Large intestine (tissue), 3 donors: ENCODE measurements at regions not wholly inside any gene's neighbourhood (a gene's known extent, or its start where the extent isn't known, plus 50 kb on each side); places are given as distances from the start of the nearest gene placed in this dataset.

ENCODE experiments used
- DNase-seq, 2 donors: peaks; one replicate each; pipeline versions ENCODE4 v3.0.0 to v3.0.0-alpha.2; 2013
- H3K27ac ChIP-seq: one replicate; pipeline ENCODE4 v1.5.1; 2013; ENCODE audit warnings: low read length
- H3K27me3 ChIP-seq: 2 replicates; pipeline ENCODE4 v1.6.1; 2013; ENCODE audit warnings: low read length; ENCODE audit not compliant: control insufficient read depth, insufficient read depth
- H3K36me3 ChIP-seq: 2 replicates; pipeline ENCODE4 v1.6.1; 2013; ENCODE audit warnings: low read length; ENCODE audit not compliant: control insufficient read depth, insufficient read depth
- H3K4me1 ChIP-seq: one replicate; pipeline ENCODE4 v1.6.1; 2013; ENCODE audit warnings: low read length; ENCODE audit not compliant: control insufficient read depth, insufficient read depth
- H3K4me3 ChIP-seq: one replicate; pipeline ENCODE4 v1.5.1; 2013; ENCODE audit warnings: low read length
- H3K9me3 ChIP-seq: one replicate; pipeline ENCODE4 v1.6.1; 2013; ENCODE audit warnings: mild to moderate bottlenecking, low read depth, low read length, moderate library complexity; ENCODE audit not compliant: control insufficient read depth
- WGBS: methylation state at CpG from one replicate; pipeline ENCODE4 v1.1.5; 2013; ENCODE audit warnings: low lambda C conversion rate; ENCODE audit not compliant: insufficient coverage; 5-methylcytosine and 5-hydroxymethylcytosine counted together

- no peak overlapping the region for H3K4me3 ChIP-seq
- H3K27me3 ChIP-seq = no peaks in the 10 kb centered on the region
- WGBS = 75% methylated on average over 1 of the region's 2 CpGs
- no peaks in the 10 kb centered on the region for H3K36me3 ChIP-seq
- H3K4me1 ChIP-seq = no peaks in the 10 kb centered on the region
- H3K9me3 ChIP-seq = no peaks in the 10 kb centered on the region
- no peak overlapping the region for H3K27ac ChIP-seq
- no peak for DNase-seq
Measured at GRCh38 chr4:126037231-126037630, 722.5 kb downstream of the FAT4 start.

- DNase-seq = no peak
- no peaks in the 10 kb centered on the region for H3K4me1 ChIP-seq
- no peaks in the 10 kb centered on the region for H3K36me3 ChIP-seq
- H3K9me3 ChIP-seq = no peaks in the 10 kb centered on the region
- WGBS = 40% methylated on average over 1 of the region's 2 CpGs
- no peak overlapping the region for H3K4me3 ChIP-seq
- H3K27me3 ChIP-seq = no peaks in the 10 kb centered on the region
- H3K27ac ChIP-seq = no peak overlapping the region
Measured at GRCh38 chr4:126038502-126039144, 723.9 kb downstream of the FAT4 start.

GRCh38 chr4:126046081-126046614 lies 731.4 kb downstream of the FAT4 start:
- Histone ChIP-seq H3K9me3 (no peaks in the 10 kb centered on the region), H3K27ac (no peak overlapping the region), H3K4me1 (no peaks in the 10 kb centered on the region), H3K27me3 (no peaks in the 10 kb centered on the region), H3K36me3 (no peaks in the 10 kb centered on the region), H3K4me3 (no peak overlapping the region)
- no peak for DNase-seq
- WGBS = no CpG with 5 or more reads among the region's 2 CpGs

DNA sequence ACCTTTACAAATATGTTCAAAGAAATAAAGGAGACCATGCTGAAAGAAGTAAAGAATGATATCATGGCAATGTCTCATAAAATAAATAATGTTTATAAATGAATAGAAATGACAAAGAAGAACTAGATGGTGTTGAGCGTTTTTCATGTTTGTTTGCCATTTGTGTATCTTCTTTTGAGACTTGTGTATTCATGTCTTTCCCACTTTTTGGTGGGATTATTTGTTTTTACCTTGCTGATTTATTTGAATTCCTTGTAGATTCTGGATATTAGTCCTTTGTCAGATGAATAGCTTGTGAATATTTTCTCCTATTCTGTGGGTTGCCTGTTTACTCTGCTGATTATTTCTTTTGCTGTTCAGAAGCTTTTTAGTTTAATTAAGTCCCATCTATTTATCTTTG lies 732.4 kb downstream of the FAT4 start:
- H3K27ac ChIP-seq = no peak overlapping the region
- no peaks in the 10 kb centered on the region for H3K36me3 ChIP-seq
- H3K4me1 ChIP-seq = no peaks in the 10 kb centered on the region
- no peak for DNase-seq
- H3K27me3 ChIP-seq = no peaks in the 10 kb centered on the region
- 67% methylated on average over 1 of the region's 1 CpG for WGBS
- no peaks in the 10 kb centered on the region for H3K9me3 ChIP-seq
- no peak overlapping the region for H3K4me3 ChIP-seq

DNA sequence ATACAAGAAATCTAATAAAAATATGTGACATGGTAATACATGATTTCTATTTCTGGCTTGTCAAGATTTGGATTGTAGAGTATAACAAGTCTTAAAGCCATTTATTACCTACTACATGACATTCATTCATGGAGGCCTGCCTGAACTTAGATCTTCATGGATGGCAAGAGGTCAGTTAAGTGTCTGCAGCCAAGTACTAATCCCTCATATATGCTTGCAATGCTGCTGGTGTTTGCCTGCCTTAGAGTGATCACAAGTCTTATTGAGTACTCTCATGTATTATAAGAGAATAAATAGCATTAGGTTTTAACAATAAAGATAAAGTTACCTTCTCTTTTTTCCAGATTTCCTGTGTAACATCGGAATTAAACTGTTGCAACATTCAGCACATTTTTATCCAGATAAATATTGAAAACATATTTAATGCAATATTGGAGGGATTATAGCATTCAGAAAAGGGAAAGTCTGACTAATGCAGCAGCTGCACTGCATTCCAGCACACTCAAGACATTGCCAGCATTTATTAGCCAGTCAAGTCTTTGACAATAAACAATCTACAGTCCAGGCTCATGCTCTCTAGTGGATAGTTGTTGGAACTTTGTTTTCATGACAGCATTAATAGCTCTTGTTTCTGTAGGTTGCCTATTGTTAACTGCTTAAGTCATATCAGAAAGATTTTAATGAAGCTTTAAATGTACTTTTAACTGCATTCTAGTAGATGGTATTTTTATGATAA lies 737.1 kb downstream of the FAT4 start:
- Histone ChIP-seq H3K4me3 (no peak overlapping the region), H3K9me3 (no peaks in the 10 kb centered on the region), H3K36me3 (no peaks in the 10 kb centered on the region), H3K27me3 (no peaks in the 10 kb centered on the region), H3K4me1 (no peaks in the 10 kb centered on the region), H3K27ac (no peak overlapping the region)
- DNase-seq = peak in 1 of 2 donors; percentile 7
- WGBS = 100% methylated on average over 1 of the region's 1 CpG

DNA sequence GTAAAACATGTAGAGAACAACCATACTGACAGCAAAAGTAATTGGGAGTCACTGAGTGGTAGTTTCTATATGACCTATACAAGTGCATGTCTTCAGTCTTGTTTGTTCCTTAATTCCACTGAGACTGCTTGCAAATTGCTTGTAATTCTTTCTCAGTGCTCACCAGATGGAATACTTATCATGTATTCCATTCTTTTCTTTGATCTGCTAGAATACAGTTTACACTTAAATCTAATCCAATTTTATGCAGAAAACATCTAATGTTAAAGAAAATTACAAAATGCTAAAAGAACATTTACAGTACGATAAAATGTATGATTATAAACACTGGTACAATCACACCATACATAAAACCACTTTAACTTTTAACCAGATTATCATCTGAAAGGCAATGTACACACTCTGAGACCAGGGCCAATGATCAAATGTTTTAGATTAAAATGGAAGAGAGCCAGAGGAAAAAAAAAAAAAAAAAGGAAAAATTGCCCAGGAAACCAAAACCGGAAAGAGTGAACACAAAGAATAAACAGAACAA lies 741.4 kb downstream of the FAT4 start:
- no peaks in the 10 kb centered on the region for H3K27me3 ChIP-seq

DNA sequence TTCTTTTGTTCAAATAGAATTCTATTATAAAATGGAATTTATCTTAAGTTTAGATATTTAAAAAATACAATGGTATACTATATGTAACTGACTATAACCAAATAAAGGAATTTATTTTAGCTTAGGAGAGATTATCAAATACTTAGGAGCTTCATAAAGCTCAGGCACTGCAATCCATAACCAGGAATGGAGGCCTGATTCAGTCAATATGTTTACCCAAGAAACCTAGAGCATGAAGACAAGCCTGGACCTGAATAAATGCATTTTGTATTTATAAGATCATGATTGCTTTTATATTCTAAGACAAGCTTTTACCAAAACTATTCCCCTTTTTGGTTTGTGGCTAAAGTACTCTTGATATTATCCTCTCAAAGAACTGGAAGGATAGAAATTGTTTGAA lies 742.6 kb downstream of the FAT4 start:
- no peak overlapping the region for H3K27ac ChIP-seq
- H3K27me3 ChIP-seq = no peaks in the 10 kb centered on the region
- no peaks in the 10 kb centered on the region for H3K9me3 ChIP-seq
- no peak overlapping the region for H3K4me3 ChIP-seq
- H3K36me3 ChIP-seq = no peaks in the 10 kb centered on the region
- DNase-seq = no peak
- H3K4me1 ChIP-seq = no peaks in the 10 kb centered on the region

More for the DNA sequence above, 741.4 kb downstream of the FAT4 start:
- Histone ChIP-seq H3K9me3 (no peaks in the 10 kb centered on the region), H3K4me1 (no peaks in the 10 kb centered on the region), H3K36me3 (no peaks in the 10 kb centered on the region), H3K27ac (no peak overlapping the region), H3K4me3 (no peak overlapping the region)
- 75% methylated on average over 2 of the region's 2 CpGs for WGBS
- DNase-seq = no peak

DNA sequence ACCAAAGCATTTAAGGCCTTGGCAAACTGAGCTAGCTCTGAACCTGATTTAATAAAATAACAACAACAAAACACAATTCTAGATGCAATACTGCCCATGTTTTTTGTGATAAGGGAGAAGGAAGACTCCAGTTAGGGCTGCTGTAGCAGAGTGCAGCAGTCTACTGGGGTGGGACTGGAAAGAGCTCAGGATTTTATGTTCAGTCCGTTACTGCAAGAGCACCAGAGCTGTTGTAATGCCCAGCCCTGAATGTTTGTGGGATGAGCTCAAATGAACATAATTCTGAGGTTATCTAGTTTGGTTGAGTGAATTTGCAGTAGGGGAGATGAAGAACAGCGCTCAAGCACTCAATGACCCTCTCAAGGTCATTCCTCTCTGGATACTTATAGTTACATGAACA lies 743.8 kb downstream of the FAT4 start:
- no peak for DNase-seq
- Histone ChIP-seq H3K4me3 (no peak overlapping the region), H3K4me1 (no peaks in the 10 kb centered on the region), H3K27ac (no peak overlapping the region), H3K27me3 (no peaks in the 10 kb centered on the region), H3K9me3 (no peaks in the 10 kb centered on the region), H3K36me3 (no peaks in the 10 kb centered on the region)
- WGBS = 80% methylated on average over 1 of the region's 2 CpGs

- no CpG with 5 or more reads among the region's 4 CpGs for WGBS
- no peaks in the 10 kb centered on the region for H3K27me3 ChIP-seq
- no peak for DNase-seq
- H3K9me3 ChIP-seq = no peaks in the 10 kb centered on the region
- no peak overlapping the region for H3K4me3 ChIP-seq
- H3K4me1 ChIP-seq = no peaks in the 10 kb centered on the region
- H3K36me3 ChIP-seq = no peaks in the 10 kb centered on the region
- H3K27ac ChIP-seq = no peak overlapping the region
Measured at GRCh38 chr4:126061655-126062054, 746.9 kb downstream of the FAT4 start.

DNA sequence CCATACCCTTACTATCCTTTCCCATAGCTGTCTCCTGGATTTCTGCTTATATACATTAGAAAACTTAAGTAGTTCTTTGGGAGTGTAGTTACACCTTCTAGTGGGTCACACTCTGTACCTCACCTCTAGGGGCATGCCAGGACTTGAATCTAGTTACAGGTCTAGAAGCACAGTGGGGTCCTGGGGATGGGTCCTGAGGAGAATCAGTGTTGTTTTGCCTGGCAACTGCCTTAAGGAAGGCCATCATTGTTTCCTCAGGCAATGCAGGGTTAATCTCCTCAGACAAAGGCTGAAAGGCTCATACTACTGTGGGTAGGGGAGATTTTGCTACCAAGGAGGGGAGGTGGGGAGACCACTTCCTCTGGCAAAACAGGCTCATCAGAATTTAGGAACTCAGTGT lies 750.3 kb downstream of the FAT4 start:
- no peaks in the 10 kb centered on the region for H3K27me3 ChIP-seq
- H3K4me3 ChIP-seq = no peak overlapping the region
- no peak for DNase-seq
- no peaks in the 10 kb centered on the region for H3K9me3 ChIP-seq
- no peaks in the 10 kb centered on the region for H3K4me1 ChIP-seq
- no peaks in the 10 kb centered on the region for H3K36me3 ChIP-seq
- no peak overlapping the region for H3K27ac ChIP-seq
